ENCODE measurements at regions not wholly inside any gene's neighbourhood (a gene's known extent, or its start where the extent isn't known, plus 50 kb on each side); places are given as distances from the start of the nearest gene placed in this dataset.

GRCh38 chr18:7438646-7439045 is 128.5 kb upstream of the PTPRM start:
- Mint-ChIP-seq H3K4me3 (no peak overlapping the region), H3K27me3 (ENCODE audit: low read depth) (no peaks in the 10 kb centered on the region), H3K9me3 (no peaks in the 10 kb centered on the region), H3K36me3 (no peaks in the 10 kb centered on the region), H3K4me1 (peaks cover 6% of the 10 kb centered on the region), H3K27ac (peak overlapping the region; percentile 24; the same call in 1 of the 2 replicates)
- ChIA-PET POLR2A (no interaction called here), CTCF (interaction anchor here (0.7 to 4.7 kb wide), 3 partner anchors 14 to 409 kb away, joined by 3 to 20 read pairs (median 4); no protein-coding TSS in a partner anchor)
- ATAC-seq (no peak), DNase-seq (ENCODE audit: low spot score) (no peak)
- no peak for TF ChIP-seq IRF1 (CRISPR knock-in tag; IDR thresholded peaks at IDR 0.05)
- no peak for TF ChIP-seq NFE2L1 (CRISPR knock-in tag; IDR thresholded peaks at IDR 0.05)
- TF ChIP-seq IRF2 (CRISPR knock-in tag; IDR thresholded peaks at IDR 0.05; ENCODE audit: borderline replicate concordance, low read depth) = no peak
- no peak for TF ChIP-seq JUN (CRISPR knock-in tag; IDR thresholded peaks at IDR 0.05)
- TF ChIP-seq USF1 (CRISPR knock-in tag; IDR thresholded peaks at IDR 0.05) = no peak
- no peak for TF ChIP-seq TP53 (CRISPR knock-in tag; IDR thresholded peaks at IDR 0.05)
- no peak for TF ChIP-seq CREM (CRISPR knock-in tag; IDR thresholded peaks at IDR 0.05)
- TF ChIP-seq, protein P1, sequence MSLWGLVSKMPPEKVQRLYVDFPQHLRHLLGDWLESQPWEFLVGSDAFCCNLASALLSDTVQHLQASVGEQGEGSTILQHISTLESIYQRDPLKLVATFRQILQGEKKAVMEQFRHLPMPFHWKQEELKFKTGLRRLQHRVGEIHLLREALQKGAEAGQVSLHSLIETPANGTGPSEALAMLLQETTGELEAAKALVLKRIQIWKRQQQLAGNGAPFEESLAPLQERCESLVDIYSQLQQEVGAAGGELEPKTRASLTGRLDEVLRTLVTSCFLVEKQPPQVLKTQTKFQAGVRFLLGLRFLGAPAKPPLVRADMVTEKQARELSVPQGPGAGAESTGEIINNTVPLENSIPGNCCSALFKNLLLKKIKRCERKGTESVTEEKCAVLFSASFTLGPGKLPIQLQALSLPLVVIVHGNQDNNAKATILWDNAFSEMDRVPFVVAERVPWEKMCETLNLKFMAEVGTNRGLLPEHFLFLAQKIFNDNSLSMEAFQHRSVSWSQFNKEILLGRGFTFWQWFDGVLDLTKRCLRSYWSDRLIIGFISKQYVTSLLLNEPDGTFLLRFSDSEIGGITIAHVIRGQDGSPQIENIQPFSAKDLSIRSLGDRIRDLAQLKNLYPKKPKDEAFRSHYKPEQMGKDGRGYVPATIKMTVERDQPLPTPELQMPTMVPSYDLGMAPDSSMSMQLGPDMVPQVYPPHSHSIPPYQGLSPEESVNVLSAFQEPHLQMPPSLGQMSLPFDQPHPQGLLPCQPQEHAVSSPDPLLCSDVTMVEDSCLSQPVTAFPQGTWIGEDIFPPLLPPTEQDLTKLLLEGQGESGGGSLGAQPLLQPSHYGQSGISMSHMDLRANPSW (CRISPR knock-in tag; conservative IDR thresholded peaks at IDR 0.05; ENCODE audit: low read depth) = no peak
- TF ChIP-seq ATF1 (CRISPR knock-in tag; IDR thresholded peaks at IDR 0.05) = no peak
- TF ChIP-seq GTF2I (CRISPR knock-in tag; conservative IDR thresholded peaks at IDR 0.05) = no peak
- TF ChIP-seq, protein P2, sequence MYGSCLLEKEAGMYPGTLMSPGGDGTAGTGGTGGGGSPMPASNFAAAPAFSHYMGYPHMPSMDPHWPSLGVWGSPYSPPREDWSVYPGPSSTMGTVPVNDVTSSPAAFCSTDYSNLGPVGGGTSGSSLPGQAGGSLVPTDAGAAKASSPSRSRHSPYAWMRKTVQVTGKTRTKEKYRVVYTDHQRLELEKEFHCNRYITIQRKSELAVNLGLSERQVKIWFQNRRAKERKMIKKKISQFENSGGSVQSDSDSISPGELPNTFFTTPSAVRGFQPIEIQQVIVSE (CRISPR knock-in tag; IDR thresholded peaks at IDR 0.05; ENCODE audit: borderline replicate concordance) = no peak
- no peak for TF ChIP-seq ZMAT4 (CRISPR knock-in tag; IDR thresholded peaks at IDR 0.05)
- TF ChIP-seq CBFB (CRISPR knock-in tag; IDR thresholded peaks at IDR 0.05; ENCODE audit: low read depth) = no peak
- TF ChIP-seq RELA (CRISPR knock-in tag; IDR thresholded peaks at IDR 0.05; ENCODE audit: borderline replicate concordance) = no peak
- TF ChIP-seq, protein P3, sequence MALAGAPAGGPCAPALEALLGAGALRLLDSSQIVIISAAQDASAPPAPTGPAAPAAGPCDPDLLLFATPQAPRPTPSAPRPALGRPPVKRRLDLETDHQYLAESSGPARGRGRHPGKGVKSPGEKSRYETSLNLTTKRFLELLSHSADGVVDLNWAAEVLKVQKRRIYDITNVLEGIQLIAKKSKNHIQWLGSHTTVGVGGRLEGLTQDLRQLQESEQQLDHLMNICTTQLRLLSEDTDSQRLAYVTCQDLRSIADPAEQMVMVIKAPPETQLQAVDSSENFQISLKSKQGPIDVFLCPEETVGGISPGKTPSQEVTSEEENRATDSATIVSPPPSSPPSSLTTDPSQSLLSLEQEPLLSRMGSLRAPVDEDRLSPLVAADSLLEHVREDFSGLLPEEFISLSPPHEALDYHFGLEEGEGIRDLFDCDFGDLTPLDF (CRISPR knock-in tag; IDR thresholded peaks at IDR 0.05) = no peak
- no peak for TF ChIP-seq SP1 (CRISPR knock-in tag; conservative IDR thresholded peaks at IDR 0.05)
- no peak for TF ChIP-seq PRRX2 (CRISPR knock-in tag; IDR thresholded peaks at IDR 0.05)
- TF ChIP-seq HMGXB4 (CRISPR knock-in tag; IDR thresholded peaks at IDR 0.05) = no peak
